ENCODE measurements at regions not wholly inside any gene's neighbourhood (a gene's known extent, or its start where the extent isn't known, plus 50 kb on each side); places are given as distances from the start of the nearest gene placed in this dataset.

GRCh38 chr10:44851413-44851812, 59.7 kb upstream of the TMEM72 start:
- Histone ChIP-seq H3K27ac (ENCODE audit: low read depth, low read length) (no peak overlapping the region), H3K4me3 (ENCODE audit: insufficient read depth, low read length, poor library complexity, severe bottlenecking) (no peak overlapping the region), H3K27me3 (ENCODE audit: low read length) (no peaks in the 10 kb centered on the region)

GRCh38 chr10:44851881-44852280, 59.3 kb upstream of the TMEM72 start:
- no peaks in the 10 kb centered on the region for H3K9me2 ChIP-seq (replicated peaks; ENCODE audit: insufficient read depth, low read length)
- no peaks in the 10 kb centered on the region for H3K79me2 ChIP-seq (ENCODE audit: insufficient read depth, low read length)
- no peaks in the 10 kb centered on the region for H3F3A ChIP-seq (ENCODE audit: insufficient read depth)
- H3K4me3 ChIP-seq (ENCODE audit: insufficient read depth, low read length, poor library complexity, severe bottlenecking): no peak overlapping the region
- no peak overlapping the region for H3K27ac ChIP-seq (ENCODE audit: low read depth, low read length)
- no peaks in the 10 kb centered on the region for H3K36me3 ChIP-seq (ENCODE audit: low read length)
- no peaks in the 10 kb centered on the region for H3K9me3 ChIP-seq (ENCODE audit: insufficient read depth, low read length)
- TF ChIP-seq CTCF (IDR thresholded peaks at IDR 0.05; ENCODE audit: insufficient read depth, low read length, poor library complexity, severe bottlenecking) (no peak), EZH2phosphoT487 (conservative IDR thresholded peaks at IDR 0.05; ENCODE audit: low read length) (no peak)
- H4K20me1 ChIP-seq (ENCODE audit: low read depth, low read length): no peaks in the 10 kb centered on the region
- no peaks in the 10 kb centered on the region for H3K27me3 ChIP-seq (ENCODE audit: low read length)
- no peak overlapping the region for H3K9ac ChIP-seq (ENCODE audit: low read length)
- H3K4me2 ChIP-seq (ENCODE audit: low read depth, low read length, poor library complexity, severe bottlenecking): no peak overlapping the region
- H2AFZ ChIP-seq (ENCODE audit: low read depth, low read length, severe bottlenecking): no peak overlapping the region

More at GRCh38 chr10:44851413-44851812, 59.7 kb upstream of the TMEM72 start:
- Histone ChIP-seq H4K20me1 (ENCODE audit: low read depth, low read length) (no peaks in the 10 kb centered on the region), H3K4me2 (ENCODE audit: low read depth, low read length, poor library complexity, severe bottlenecking) (no peak overlapping the region), H3K79me2 (ENCODE audit: insufficient read depth, low read length) (no peaks in the 10 kb centered on the region), H3K9me3 (ENCODE audit: insufficient read depth, low read length) (no peaks in the 10 kb centered on the region), H3K9me2 (replicated peaks; ENCODE audit: insufficient read depth, low read length) (no peaks in the 10 kb centered on the region), H3K36me3 (ENCODE audit: low read length) (no peaks in the 10 kb centered on the region), H3F3A (ENCODE audit: insufficient read depth) (no peaks in the 10 kb centered on the region), H3K9ac (ENCODE audit: low read length) (no peak overlapping the region), H2AFZ (ENCODE audit: low read depth, low read length, severe bottlenecking) (no peak overlapping the region)
- TF ChIP-seq CTCF (IDR thresholded peaks at IDR 0.05; ENCODE audit: insufficient read depth, low read length, poor library complexity, severe bottlenecking) (no peak), EZH2phosphoT487 (conservative IDR thresholded peaks at IDR 0.05; ENCODE audit: low read length) (no peak)

- H3K27me3 ChIP-seq (ENCODE audit: low read length): no peaks in the 10 kb centered on the region
- H3K9me3 ChIP-seq (ENCODE audit: insufficient read depth, low read length): no peaks in the 10 kb centered on the region
- no peaks in the 10 kb centered on the region for H3K79me2 ChIP-seq (ENCODE audit: insufficient read depth, low read length)
- H3K27ac ChIP-seq (ENCODE audit: low read depth, low read length): no peak overlapping the region
- H3K4me2 ChIP-seq (ENCODE audit: low read depth, low read length, poor library complexity, severe bottlenecking): no peak overlapping the region
- H3K9me2 ChIP-seq (replicated peaks; ENCODE audit: insufficient read depth, low read length): no peaks in the 10 kb centered on the region
- H4K20me1 ChIP-seq (ENCODE audit: low read depth, low read length): no peaks in the 10 kb centered on the region
- H3K4me3 ChIP-seq (ENCODE audit: insufficient read depth, low read length, poor library complexity, severe bottlenecking): no peak overlapping the region
- peak; percentile 21 for TF ChIP-seq CTCF (IDR thresholded peaks at IDR 0.05; ENCODE audit: insufficient read depth, low read length, poor library complexity, severe bottlenecking)
- TF ChIP-seq EZH2phosphoT487 (conservative IDR thresholded peaks at IDR 0.05; ENCODE audit: low read length): no peak
- H3K9ac ChIP-seq (ENCODE audit: low read length): no peak overlapping the region
- H3F3A ChIP-seq (ENCODE audit: insufficient read depth): no peaks in the 10 kb centered on the region
- no peaks in the 10 kb centered on the region for H3K36me3 ChIP-seq (ENCODE audit: low read length)
- no peak overlapping the region for H2AFZ ChIP-seq (ENCODE audit: low read depth, low read length, severe bottlenecking)
These were observed 57.9 kb upstream of the TMEM72 start for GRCh38 chr10:44853148-44853734.
